Ovary (tissue), 3 donors: ENCODE measurements at regions not wholly inside any gene's neighbourhood (a gene's known extent, or its start where the extent isn't known, plus 50 kb on each side); places are given as distances from the start of the nearest gene placed in this dataset.

Source experiments
- CTCF ChIP-seq, 3 donors: fragments of 450-650 bp in 2 of 3; fragments of 200-600 bp in 1 of 3; IDR thresholded peaks; one replicate each; pipeline versions ENCODE4 v1.5.1 to v1.8.0; 2016 to 2022; ENCODE audit warnings: antibody characterized with exemption in 3 of 3, mild to moderate bottlenecking in 1 of 3
- POLR2A ChIP-seq: fragments of 450-650 bp; IDR thresholded peaks from one replicate; pipeline ENCODE4 v1.6.1; 2017; ENCODE audit warnings: antibody characterized with exemption, mild to moderate bottlenecking, moderate library complexity
- donor health status: DM: no; HTN: no; CAD: no.

- TF ChIP-seq CTCF (IDR thresholded peaks at IDR 0.05): no peak
- no peak for TF ChIP-seq POLR2A
Observed at GRCh38 chr1:234530672-234531071, 51.7 kb upstream of the TARBP1 start.
